Activated effector memory CD4-positive, alpha-beta T cell treated with anti-CD3 and anti-CD28 coated beads, Interleukin-2, amount 50 U/mL, for 16 hours (primary cell): ENCODE measurements at regions not wholly inside any gene's neighbourhood (a gene's known extent, or its start where the extent isn't known, plus 50 kb on each side); places are given as distances from the start of the nearest gene placed in this dataset.

Source experiments
- DNase-seq: peaks from one replicate; pipeline ENCODE4 v3.0.0-alpha.2; 2020

DNA sequence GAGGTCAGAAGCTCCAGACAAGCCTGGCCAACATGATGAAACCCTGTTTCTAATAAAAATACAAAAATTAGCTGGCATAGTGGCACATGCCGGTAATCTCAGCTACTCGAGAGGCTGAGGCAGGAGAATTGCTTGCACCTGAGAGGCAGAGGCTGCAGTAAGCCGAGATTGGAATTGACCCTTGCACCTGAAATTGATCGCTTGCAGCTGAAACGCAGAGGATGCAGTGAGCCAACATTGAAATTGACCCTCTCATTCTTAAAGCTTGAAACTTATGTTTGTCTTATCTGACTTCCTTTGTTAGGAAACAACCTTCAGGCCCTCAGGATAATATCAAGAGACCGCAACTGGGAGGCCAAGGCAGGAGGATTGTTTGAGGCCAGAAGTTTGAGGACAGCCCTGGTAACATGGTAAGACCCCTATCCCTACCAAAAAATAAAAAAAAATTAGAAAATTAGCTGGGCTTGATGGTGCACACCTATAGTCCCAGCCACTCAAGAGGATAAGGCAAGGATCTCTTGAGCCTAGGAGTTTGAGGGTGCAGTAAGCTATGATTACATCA lies 376.6 kb upstream of the XYLT1 start:
- DNase-seq, result no peak

DNA sequence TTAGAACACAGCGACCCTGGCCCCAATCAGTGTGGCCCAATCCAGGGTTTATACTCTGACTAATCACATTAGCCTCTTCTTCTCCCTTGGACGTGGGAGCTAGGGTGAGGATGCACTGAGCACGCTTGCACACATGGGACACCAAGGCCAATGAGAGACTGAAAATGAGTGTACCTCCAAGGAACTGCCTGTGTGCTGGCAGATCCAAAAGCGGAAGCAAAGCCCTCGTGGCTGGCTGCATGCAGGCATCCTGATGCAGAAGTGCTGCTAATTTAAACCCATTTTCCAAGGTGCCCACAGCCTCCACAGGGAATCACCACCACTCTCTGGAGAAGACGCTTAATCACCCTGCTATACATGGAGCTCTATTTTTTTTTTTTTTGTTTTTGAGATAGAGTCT lies 375.3 kb upstream of the XYLT1 start:
- no peak for DNase-seq

DNA sequence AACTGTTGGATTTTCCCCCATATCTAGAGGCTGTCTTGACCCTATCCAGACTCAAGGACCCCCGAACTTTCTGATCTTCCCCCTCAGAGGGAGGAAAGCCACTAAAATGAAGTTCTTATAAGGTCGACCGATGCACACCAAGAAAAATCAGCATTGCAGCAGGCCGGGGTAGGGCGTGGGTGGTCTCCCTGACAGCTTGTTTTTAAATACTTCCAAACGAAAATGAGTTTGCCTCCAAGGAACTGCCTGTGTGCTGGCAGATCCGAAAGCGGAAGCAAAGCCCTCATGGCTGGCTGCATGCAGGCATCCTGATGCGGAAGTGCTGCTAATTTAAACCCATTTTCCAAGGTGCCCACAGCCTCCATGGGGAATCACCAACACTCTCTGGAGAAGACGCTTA lies 374.3 kb upstream of the XYLT1 start:
- DNase-seq, result no peak

DNA sequence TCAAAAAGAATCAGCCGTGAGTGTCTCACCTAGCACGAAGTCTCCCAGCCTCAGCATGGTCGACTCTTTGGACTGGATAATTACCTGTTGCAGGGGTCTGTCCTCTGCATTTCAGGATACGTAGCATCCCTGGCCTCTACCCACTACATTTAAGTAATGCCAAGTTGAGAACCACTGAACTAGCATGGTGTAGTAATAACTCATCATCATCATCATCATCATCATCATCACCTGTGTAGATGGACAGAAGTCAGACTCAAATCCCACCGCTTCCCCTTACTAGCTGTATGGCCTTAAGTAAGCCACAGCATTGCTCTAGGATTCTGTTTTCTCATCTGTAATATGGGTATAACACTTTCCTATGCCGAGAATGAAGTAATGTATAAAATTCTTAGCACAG lies 373.1 kb upstream of the XYLT1 start:
- no peak for DNase-seq

DNA sequence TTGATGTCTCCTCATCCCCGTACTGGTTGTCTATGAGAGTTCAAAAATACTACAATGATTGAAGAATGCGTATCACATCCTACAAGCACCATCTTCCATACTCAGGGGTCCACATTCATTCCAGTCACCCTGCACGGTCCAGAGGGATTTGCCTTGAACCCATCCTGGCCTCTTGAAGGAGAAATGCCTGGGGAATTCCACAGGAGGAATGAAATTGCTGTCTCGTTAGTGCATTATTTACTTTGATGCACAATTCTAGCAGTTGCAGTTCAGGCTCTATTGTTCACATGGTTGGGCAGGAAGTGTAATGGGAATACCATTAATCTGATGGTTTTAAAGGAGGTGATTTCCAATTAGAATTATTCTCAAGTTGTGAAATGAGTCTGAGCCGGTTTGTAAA lies 369.1 kb upstream of the XYLT1 start:
- DNase-seq, result no peak

DNA sequence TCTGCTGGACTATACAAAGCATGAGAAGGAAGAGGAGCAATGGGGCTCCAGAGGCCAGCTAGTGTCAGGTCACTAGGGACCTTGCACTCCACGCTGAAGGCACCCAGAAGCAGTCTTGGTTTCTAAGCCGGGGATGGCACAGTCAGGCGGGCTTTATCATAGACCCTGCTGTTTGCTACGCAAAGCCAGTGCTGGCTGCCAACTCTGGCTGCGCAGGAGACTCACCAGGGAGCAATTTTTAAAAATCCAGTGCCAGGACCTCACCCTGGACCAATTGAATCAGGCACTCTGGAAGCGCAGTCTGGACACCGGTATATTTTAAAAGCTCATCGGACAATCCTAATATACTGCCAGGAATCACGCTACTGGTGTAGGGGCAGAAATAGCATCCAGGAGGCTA lies 368.5 kb upstream of the XYLT1 start:
- no peak for DNase-seq

DNA sequence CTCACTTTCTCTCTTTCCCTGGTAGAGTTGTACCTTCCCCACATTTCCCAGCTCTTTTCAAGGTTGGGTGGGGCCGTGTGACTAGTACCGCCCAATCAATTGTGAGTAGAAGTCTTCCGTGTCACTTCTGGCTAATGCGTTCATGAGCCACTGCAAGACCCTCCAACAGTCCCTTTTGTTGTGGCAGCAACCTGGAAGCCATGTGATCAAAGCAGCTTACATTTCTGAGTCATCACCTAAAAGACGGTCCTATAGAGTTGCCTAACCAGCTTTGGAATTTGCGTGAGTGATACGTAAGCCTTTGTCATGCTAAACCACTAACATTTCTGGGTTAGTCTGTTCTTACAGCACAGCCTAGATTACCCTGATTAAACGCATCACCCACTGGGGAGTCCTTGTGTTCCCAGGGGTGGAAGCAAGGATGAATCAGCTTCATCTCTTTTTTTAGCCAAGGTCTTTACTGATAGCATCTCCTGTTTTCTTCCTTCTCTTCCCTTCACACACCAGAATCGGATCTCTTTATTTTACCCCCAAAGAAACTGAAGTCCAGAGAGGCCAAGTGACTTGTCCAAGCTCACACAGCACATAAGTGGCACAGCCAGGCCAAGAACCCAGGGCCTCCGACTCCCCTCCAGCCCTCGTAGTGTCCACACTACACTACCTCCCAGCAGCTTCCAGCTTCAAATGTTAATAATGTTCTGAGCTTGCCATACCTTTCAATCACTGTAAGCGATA lies 366.3 kb upstream of the XYLT1 start:
- DNase-seq, result no peak

DNA sequence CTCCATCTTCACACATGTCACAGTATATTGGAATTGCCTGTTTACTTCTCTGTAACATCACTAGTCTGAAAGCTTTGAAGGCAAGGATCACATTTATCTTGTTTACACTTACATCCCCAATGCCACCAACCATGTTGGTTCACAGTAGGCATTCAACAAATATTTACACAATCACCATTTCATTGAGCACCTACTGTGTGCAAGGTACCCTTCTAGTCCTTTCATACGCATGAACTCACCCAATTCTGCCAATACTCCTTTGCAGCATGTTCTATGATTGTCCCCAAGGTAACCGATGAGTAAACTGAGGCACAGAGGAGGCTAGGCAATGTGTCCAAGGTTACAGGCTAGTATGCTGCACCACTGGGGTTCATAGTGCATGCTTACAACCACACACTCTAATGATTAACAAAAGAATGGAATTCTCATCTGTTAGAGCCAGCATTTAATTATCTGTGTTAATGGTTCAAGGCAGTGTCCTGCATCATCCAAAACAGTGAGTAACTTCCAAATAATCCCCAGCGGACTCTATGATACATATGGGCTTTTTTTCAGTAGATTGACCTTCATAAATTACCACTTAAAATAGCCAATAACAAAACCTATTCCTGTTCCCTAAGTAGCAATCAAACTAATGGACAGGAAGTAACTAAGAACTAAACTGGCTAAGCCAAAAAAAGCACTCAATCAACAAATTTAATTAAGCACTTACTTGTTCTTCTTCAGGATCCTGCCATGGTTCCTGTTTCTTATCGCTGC lies 364.5 kb upstream of the XYLT1 start:
- no peak for DNase-seq

DNA sequence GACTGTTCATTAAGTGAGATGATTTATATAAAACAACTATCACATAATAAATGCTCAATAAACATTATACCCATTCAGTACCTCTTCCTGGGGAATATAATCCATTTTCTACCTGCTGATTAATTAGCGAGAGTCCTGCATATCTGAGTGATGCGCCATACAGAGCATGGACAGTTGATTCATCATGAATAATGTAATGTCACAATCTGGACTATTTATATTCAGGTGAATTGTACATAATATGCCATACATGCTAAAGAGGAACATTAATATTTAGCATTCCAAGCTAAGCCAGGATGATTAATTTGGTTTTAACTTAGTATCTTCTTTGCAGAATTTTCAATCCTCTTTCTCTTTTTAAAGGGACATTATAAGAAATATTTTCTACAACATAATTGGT lies 362.0 kb upstream of the XYLT1 start:
- DNase-seq, result no peak

DNA sequence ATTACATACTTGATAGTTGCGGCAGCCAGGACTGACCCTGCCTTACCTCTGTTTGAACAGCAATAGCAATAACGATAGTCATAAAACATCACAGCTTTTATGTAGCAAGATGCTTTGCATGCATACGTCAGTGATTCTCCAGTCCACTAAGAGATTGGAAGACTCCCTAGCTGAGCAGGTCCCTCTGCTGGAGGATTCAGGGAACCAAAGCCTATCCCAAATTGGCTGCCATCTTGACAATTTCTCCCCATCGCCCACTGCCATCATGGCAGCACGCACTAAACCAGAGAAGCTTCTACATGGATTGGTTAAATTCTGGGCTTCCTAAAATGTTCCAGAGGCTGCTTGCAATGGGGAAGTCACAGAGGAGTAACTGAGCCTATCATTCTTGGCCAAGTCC lies 360.6 kb upstream of the XYLT1 start:
- no peak for DNase-seq

DNA sequence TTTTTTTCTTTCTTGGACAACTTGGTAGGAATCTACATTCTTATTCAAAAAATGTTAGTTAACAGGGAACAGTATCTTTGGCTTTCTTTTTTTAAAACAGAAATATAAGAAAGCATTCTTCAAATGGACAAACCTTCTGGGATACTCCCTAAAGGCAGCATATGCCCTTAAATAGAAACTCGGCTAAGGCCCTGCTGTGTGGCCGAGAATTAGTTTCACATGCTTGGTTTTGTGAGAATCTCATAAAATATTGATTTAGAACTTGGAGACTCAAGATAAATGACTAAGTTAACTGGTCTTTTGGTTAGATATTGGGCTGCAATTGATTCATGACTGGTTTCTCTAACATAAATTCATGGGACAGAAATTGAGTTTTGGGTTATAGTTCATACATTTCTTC lies 359.9 kb upstream of the XYLT1 start:
- DNase-seq, result no peak

DNA sequence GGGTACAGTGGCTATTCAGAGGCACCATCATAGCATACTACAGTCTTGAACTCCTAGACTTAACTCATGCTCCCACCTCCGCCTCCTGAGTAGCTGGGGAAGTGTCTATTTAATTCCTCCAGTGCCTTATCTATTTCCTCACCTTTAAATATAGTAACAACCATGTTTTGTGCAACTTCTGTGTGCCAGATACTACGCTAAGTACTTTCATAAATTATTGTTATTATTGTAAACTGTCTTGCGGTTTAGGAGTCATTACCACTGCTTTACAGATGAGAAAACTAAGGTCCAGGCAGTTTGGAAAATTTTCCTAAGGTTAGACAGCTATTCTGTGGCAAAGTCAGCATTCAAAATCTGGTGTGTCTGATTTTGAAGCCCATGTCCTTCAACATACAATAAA lies 359.1 kb upstream of the XYLT1 start:
- DNase-seq, result no peak

DNA sequence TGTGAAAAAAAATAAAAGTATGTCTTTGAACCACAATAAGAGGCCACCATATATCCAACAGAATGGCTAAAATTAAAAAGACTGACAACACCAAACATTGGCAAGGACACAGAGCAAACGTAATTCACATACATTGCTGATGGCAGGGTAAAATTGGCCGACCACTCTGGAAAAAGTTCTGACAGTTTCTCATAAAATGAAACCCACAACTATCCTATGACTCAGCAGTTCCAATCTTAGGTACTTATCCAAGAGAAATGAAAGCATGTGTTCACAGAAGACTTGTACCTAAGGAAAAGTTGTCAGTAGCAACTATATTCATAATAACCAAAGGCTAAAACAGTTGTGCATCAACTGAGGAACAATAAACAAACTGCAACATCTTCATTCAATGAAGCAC lies 357.3 kb upstream of the XYLT1 start:
- DNase-seq, result no peak

DNA sequence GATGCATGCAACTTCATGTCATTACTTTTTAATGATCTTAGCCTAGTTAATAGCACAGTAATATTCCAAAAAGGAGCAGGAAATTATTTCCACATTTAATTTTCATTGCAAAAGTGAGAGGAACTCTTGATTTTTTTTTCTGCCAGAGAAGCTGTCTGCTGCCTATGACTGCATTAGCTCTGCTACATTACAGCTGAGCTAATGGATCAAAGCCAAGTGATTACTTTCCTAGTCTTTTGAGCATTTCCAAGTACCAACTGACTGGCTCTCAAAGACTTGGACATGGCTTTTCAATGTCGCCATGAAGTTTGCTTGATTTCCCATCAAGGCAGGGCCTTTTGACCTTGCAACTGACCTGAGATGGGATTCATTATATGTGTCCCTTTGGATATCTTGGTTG lies 356.6 kb upstream of the XYLT1 start:
- DNase-seq, result no peak

DNA sequence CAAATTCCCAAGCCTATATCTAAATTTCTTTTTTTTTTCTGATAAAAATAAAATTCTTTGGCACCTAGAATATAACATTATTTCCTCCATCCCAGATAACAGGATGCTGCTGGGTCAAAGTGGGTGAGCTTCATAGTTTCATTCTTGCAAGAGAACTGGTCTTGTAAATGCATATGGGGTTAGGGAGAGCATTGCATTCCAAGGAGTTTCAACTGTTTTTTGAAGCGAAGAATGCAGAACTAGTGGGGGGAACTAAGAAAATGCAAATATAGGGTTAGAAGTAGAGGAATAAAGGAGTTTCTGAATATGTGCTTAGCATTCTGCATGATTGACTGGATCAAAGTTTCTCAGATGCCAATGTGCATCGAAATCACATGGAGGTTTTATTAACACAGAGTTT lies 347.2 kb upstream of the XYLT1 start:
- no peak for DNase-seq

DNA sequence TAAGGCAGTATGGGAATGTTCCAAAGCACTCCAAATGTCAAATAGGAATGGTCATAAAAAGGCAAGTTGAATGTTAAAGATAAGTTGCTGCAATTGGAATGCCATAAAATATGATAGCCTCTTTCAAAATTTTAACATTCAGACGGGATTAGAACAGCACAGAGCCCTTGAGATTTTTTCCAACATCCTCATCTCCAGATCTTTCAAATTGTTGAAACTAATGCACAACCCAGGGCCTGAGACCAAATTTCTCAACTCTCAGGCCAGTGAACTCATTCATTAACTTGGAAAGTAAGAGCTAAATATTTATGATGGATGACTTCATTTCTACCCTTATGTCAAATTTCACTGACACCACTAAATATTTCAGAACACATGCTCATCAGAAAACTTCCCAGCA lies 346.5 kb upstream of the XYLT1 start:
- DNase-seq, result no peak

DNA sequence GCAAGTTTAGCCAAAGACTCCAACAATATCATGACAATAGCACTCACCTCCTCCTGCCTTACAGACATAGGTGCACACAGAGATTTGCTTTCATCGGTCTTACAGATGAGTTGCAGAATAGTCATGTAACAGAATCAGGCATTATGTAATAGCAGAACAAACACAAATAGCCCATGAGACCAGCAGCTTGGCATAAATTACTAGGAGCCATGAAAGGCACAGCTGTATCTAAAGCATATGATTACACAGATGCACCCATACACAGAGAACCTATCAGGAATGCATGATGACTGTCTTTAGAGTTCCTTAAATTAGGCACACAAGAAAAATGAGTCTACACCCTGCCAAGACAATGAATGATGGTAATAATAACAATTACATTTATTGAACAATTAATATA lies 342.0 kb upstream of the XYLT1 start:
- no peak for DNase-seq

DNA sequence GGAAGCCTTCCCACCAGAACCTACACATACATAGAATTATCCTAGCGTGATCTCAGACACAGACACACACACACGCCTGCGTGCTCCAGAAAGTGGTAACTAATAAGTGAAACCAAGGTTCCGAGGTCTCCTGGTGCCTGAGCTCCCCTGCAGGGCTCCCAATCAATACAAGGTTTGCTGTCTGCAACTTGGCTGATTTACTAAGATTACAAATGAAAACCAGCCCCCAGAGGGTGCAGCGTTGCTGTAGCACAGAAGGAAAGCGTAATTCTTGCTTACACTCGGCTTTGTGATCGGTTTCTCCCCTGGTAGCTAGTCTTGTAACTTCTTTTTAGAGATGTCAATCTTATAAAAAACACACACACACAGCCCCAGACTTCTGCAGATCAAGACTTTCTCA lies 334.1 kb upstream of the XYLT1 start:
- no peak for DNase-seq

DNA sequence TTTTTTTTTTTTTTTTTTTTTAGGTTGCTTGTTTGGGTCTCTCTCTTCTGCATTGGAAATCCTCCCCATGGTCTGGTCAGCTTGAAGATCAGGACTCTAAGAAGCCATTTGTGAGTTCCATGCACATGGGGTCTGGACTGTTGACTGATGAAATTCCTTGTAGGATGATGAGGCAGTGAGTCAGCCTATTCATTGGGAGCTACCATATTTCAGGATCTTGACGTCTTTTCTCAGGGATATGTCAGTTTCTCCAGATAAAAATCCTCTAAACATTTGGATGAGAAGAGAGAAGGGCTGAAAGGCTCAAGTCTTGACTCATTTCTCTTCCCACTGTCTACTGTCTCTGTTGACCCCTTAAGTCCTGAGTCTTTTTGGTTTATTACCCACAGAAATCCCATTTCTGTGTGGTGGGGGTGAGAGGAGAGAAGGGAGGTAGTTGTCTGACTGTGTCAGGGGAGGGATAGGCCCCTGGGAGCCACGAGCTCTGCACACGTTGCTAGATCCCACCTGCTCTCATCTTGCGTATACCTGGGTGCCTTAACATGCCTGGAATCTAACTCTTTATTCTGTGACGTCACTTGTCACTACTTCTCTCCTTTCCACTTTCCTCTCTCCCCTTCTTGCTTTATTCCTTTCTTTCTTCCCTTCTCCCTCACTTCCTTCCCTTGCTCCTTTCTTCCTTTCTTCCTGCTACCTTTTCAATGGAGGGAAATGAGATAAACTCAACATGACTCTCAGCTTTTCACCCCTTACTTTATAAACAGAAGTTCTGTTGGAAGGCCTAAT lies 333.1 kb upstream of the XYLT1 start:
- DNase-seq, result no peak

DNA sequence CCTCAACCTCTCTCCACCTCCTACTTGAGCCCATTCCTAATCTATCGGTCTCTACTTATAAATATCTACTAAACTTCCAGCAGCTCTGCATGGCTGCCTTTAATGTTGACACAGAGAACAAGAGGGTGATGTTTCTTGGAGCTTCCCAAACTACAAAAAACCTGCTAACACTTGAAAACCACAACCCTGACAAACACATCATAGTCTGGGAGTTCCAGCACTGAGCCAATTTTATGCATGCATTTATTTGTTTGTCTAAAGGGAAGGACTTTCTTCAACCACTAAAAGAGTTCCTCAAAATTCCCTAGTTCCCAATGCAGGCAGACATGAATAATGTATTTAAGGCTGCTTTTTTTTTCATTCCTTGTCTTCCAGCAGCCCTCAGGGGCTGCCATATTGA lies 331.8 kb upstream of the XYLT1 start:
- DNase-seq, result no peak

DNA sequence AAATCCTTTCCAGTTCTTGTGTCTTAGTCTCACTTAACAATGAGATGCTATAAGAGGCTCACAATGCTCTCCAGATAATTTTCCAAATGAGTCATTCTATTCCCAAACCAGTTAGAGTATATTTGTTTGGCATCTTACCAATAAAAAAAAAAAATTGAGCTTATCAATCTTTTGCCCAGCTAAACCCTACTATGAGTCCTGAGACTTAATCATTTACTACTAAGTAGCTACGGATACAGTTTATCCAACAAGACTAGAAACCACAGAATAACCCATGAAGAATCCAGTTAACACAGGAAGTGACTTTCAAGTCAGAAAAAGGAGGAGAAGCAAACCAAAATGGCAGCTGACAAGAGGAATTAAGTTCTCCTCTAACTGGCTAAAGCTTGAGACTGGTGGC lies 330.3 kb upstream of the XYLT1 start:
- no peak for DNase-seq

DNA sequence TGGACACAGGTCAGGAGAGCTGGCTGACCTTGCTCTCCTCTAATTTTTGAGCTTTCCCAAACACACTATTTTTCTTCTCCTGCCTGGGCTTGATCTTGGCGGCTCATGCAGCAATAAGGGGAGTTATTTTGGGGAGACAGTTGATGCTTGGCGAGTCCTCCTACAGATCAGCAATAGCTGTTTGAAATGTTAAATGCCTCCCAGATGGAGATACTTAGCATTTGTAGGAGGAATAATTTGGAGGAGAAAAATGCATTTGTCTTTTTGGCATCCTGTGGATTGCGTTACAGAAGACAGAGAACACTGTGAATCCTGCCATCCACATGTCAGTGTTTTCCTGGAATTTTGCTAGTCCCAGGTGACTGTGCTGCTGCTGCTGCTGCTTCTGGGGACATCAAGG lies 328.0 kb upstream of the XYLT1 start:
- no peak for DNase-seq

DNA sequence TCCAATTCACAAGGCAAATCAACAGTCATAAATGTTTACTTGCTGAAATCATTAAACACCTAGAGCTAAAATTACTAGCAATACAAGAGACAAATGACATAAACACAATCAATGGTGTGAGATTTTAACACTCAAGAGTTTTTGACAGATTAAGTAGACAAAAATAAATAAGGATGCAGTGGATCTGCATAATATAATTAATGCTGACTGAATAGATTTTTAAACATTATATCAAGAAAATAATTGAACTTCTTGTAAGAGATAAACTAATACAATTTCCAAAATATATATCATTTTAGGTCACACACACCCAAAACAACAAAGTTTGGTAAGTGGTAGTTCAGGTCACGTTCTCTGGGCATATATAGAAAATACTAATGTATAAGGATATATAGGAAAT lies 322.6 kb upstream of the XYLT1 start:
- no peak for DNase-seq

DNA sequence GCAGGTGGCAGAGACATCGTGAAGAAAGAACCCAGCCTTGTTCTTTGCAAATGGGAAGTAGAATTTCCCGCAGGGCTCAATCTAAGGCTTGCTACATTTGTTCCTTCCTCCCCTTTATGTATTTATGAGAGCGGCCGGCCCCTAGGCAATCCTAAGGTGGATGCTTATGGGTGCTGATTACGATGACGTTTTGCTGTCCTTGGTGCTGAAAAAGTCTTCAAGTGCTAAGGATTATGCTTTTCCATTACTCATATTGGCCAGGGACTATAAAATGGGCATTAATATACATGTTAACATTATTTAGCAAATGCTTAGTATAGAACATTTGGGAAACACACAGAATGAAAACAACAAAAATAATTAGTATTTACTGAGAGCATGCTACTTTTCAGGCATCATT lies 313.3 kb upstream of the XYLT1 start:
- no peak for DNase-seq
